HG03342 (cell line): ENCODE measurements at regions not wholly inside any gene's neighbourhood (a gene's known extent, or its start where the extent isn't known, plus 50 kb on each side); places are given as distances from the start of the nearest gene placed in this dataset.
"Not testable (repeated sequence)": the region's sequence is repeated elsewhere in the genome, so short reads cannot be mapped to it uniquely, and the experiment has no call there.

Experiments used
- ATAC-seq: cut with Tn5 transposase; IDR thresholded peaks from one replicate; pipeline ENCODE4 v1.9.1; 2021; ENCODE audit warnings: mild to moderate bottlenecking, moderate library complexity; ENCODE audit not compliant: unreplicated experiment

DNA sequence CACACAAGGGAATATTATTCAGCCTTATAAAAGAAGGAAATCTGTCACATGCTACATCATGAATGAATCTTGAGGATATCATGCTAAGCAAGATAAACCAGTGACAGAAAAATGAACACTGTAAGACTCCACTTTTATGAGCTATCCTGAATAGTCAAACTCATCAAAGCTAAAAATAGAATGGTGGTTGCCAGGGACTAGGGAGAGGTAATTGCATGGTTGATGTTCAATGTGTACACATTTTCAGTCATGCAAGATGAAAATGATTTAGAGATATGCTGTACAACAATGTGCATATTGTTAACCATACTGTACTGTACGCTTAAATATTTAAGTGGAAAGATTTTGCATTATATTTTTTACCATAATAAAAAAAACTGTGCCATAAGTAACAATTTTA is 1349.1 kb downstream of the XPNPEP1 start:
- no peak for ATAC-seq

- no peak for ATAC-seq
Observed at GRCh38 chr10:108568824-108569223, 1354.5 kb downstream of the XPNPEP1 start.

DNA sequence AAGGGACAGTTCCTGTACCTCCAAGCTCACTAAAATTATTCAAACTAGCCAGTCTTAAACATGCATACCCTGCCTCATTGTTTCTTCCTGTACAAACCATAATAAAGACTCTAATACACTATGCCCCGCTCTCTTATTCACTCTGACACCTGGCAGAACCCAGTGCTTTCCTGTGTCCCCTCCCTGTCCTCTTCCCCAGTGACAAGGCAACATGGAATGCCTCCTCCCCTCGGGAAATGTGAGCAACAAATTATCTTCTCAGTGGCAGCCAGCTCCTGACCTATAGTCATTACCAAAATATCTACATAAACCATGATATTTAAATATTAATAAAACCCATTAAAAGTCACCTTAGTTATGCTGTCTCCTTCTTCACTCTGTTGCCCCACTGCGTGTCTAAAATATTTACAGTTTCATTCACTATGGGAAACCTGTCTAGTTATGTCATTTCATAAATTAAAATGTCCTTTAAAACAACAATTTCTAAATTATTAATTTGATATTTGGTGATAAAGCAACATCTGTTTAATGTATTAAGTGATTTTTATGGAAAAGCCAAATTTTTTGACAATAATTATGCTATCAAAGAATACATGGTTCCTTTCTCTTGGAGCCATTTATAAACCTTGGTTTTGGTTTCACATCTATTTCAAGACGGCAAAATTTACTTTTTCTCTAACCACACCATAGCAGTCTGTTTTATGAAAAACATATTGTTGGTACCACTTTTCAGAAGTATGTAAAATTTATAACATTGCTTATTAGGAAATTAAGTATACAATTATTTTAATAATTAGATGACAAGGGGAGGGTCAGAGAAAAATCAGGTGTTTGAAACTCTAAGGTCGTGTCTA is 1355.2 kb downstream of the XPNPEP1 start:
- peak; percentile 62 for ATAC-seq

DNA sequence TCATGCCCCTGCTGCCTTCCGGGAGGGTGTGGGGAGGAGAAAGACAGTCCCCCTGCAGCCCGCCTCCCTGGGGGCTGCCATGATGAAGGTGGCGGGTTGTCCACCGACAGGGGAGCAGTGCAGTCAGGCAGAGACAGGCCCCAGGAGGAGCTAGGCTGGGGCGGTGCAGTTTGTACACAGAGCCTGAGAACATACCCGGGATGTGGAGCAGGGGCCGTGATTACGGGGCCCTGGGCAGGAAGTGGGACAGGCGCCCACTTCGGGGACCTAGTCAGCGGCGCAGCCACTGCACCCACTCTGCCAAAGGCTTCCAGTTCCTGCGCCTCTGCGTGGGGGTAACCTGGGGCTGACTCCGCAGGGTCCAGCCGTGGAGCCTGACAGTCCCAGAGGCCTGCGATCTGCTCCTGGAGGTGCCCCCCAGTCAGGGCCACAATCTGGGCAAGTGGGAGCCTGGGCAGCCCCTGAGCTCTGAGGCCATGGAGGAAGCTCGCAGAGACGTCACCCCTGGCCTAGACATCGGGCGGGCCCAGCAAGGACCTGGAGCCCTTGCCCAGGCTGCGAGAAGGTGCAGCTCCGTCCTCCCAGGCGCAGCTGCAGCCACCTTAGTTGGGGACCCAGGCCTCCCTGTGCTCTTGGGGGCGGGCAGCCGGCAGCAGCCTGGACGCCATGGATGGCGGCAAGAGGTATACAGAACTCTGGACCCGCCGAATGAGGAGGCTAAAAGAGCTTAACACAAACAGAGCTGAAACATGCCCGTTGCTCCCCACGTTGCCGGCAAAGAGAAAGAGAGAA is 1356.8 kb downstream of the XPNPEP1 start:
- ATAC-seq: no peak

- peak; percentile 47 for ATAC-seq
Observed at GRCh38 chr10:108562105-108562504, 1361.2 kb downstream of the XPNPEP1 start.

DNA sequence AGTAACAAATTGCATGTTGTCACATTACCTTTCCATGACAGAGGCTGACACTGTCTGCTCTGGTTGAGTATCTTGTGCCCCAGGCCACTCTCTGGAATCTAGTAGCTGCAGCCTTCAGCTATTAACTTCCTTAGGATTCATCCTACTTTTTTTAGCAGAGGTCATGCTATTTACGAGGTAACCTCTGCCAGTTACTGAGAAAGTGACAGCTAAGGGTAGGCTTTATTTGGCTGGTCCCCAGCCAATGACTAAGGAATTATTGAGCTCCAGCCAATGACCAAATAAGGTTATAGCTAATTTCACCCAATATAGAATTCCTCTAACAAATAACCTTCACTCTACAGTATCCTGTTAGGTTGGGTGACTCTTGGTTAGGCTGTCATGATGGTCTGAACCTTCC is 1361.7 kb downstream of the XPNPEP1 start:
- ATAC-seq: no peak

DNA sequence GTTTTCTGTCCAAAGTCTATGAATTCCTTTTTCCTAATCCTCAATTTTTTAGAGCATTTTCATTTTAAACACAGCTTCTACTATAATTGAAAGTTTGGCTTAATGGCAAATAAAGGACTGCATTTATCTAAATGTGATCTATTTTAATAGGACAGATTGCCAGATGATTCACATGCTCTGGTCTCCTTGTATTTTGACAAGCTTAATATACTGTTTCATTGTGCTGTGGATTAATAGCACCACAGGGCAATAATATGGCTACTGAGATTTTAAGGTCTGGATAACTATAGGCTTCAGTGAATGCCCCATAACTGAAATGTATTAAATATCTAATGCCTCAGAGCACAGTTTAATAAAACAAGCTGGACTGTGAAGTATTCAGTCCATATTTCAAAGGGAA is 1362.8 kb downstream of the XPNPEP1 start:
- ATAC-seq: no peak

DNA sequence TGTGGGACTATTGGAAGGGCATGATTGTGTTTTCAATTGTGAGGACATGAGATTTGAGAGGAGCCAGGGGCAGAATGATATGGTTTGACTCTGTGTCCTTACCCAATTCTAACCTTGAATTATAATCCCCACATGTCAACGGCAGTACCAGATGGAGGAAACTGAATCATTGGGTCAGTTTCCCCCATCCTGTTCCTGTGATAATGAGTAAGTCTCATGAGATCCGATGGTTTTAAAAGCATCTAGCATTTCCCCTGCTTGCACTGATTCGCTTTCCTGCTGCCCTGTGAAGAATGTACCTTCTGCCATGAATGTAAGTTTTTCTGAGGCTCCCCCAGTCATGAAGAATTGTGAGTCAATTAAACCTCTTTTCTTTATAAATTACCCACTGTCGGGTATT is 1367.1 kb downstream of the XPNPEP1 start:
- ATAC-seq: no peak

GRCh38 chr10:108545921-108546320 is 1377.4 kb downstream of the XPNPEP1 start:
- ATAC-seq: peak; percentile 80

GRCh38 chr10:108544500-108545120 is 1378.7 kb downstream of the XPNPEP1 start:
- peak; percentile 79 for ATAC-seq

- ATAC-seq: not testable (repeated sequence)
Observed at GRCh38 chr10:108533551-108533950, 1369.0 kb upstream of the SORCS1 start.

DNA sequence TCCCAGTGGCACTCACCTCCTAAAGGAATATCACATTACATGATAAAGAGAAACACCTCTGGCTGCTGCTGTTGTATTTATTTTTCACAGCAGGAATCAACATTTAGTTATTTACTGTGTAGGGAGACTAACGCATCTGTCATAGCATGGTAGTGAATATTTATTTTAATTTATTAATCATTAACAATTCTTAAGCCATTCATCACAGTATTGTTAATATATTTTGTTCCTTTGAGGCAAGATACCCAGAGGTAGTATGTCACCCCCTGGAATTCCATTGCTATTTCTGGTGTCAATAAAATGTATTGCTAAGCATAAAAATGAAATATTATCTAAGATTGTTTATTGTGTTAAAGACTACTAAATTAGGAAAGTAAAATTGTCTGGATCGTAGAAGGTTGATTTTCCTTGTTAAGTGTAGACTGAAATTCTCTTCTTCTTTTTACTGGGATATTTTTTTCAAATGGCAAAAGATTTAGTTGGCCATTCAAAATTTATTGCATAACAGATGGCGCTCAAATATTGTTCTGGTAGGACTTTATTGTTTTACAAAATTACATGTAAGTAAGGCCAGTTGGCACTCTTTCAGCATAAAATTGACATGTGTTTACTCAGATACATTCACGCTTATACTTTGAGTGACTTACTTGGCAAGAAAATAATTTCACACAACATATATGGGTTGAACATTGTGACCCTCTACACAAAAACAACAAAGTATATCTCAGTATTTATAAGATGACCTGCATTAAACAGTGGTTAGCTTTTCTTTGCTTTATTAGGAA is 1358.7 kb upstream of the SORCS1 start:
- no peak for ATAC-seq

- no peak for ATAC-seq
Observed at GRCh38 chr10:108521827-108522492, 1357.5 kb upstream of the SORCS1 start.

GRCh38 chr10:108515821-108516220 is 1351.3 kb upstream of the SORCS1 start:
- no peak for ATAC-seq

- ATAC-seq: no peak
Observed at GRCh38 chr10:108500396-108500795, 1335.9 kb upstream of the SORCS1 start.

DNA sequence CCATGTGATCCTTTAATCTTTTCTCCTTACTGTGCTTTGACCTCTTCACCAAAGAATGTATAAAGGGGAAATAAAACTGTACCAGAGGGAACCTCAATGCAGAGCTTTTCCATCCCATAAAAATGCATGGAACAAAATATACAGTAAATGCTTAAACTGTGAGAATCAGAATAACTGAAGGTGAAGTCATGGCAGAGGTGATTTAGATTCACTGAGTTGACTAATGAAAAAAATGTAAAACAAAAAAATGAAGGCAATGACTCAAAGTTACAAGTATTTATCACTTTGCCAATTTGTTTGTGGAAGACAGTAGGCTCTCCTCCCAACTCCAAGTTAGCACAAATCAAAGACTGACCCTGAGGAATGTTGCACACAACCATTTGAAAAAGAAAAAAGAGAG is 1331.6 kb upstream of the SORCS1 start:
- no peak for ATAC-seq

GRCh38 chr10:108490944-108491343 is 1326.4 kb upstream of the SORCS1 start:
- no peak for ATAC-seq

- no peak for ATAC-seq
Observed at GRCh38 chr10:108471420-108471819, 1306.9 kb upstream of the SORCS1 start.

GRCh38 chr10:108469940-108470339 is 1305.4 kb upstream of the SORCS1 start:
- no peak for ATAC-seq
